ENCODE measurements at regions not wholly inside any gene's neighbourhood (a gene's known extent, or its start where the extent isn't known, plus 50 kb on each side); places are given as distances from the start of the nearest gene placed in this dataset.

DNA sequence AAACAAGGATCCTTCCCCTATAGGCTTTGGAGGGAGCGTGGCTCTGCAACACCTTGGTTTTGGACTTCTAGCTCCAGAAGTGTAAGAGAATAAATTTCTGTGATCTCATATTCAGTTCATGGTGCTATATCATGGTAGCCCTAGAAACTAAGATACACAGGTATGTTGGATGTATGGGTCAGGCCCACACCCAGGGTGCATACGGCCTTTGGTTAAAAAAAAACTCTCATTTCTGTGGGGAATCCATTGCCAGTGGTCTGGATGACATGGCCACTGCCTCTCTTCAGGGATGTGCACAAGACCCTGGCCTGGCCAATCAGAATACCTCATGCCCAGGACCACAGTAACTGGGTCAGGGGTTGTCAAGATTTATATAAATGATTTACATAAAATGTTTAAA, 56.8 kb upstream of the CD34 start:
- TF ChIP-seq, protein P1, sequence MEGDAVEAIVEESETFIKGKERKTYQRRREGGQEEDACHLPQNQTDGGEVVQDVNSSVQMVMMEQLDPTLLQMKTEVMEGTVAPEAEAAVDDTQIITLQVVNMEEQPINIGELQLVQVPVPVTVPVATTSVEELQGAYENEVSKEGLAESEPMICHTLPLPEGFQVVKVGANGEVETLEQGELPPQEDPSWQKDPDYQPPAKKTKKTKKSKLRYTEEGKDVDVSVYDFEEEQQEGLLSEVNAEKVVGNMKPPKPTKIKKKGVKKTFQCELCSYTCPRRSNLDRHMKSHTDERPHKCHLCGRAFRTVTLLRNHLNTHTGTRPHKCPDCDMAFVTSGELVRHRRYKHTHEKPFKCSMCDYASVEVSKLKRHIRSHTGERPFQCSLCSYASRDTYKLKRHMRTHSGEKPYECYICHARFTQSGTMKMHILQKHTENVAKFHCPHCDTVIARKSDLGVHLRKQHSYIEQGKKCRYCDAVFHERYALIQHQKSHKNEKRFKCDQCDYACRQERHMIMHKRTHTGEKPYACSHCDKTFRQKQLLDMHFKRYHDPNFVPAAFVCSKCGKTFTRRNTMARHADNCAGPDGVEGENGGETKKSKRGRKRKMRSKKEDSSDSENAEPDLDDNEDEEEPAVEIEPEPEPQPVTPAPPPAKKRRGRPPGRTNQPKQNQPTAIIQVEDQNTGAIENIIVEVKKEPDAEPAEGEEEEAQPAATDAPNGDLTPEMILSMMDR (IDR thresholded peaks at IDR 0.05): no peak
- TF ChIP-seq POLR2A (IDR thresholded peaks at IDR 0.05): no peak

All from body of pancreas (tissue), 4 donors.